ENCODE measurements at regions not wholly inside any gene's neighbourhood (a gene's known extent, or its start where the extent isn't known, plus 50 kb on each side); places are given as distances from the start of the nearest gene placed in this dataset.

DNA sequence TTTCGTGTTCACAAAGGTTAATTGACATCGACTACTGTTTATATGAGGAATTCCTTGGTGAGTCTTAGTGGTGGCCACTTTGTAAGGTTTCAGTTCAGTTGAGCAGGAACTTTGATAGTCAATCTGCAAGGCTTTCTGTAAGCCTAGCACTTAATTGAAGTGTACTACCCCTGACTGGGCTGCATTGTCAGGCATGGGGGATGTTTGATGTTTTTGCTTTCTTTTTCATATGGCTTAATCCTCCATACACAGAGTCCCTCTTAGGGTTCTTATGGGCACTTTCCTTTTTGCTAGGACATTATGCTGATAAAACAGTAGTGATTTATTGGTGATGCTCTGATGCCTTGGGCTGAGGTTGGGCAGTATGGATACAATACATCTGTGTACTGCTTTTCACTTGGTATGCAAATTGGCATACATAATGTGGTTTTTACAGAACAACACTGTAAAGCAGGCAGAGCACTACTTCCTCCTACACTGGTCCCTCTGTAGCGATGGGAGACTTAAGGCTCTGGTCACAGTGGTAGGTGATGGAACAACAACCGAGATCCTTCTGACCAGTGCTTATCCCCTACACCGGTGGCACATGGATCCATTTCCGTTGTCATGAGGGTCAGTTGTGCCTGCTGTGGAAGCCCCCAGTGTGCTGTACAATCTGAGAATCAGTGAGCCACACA, 261.0 kb downstream of the MFSD1 start:
- H3K4me3 ChIP-seq (ENCODE audit: low read depth in 1 of 5, low read length in 5 of 5) = no peak overlapping the region
- no peaks in the 10 kb centered on the region for H3K9me3 ChIP-seq (ENCODE audit: control insufficient read depth in 5 of 5, low read length in 5 of 5)
- H3K36me3 ChIP-seq (ENCODE audit: control insufficient read depth in 5 of 5, insufficient read depth in 5 of 5, low read length in 5 of 5) = no peaks in the 10 kb centered on the region

GRCh38 chr3:159069091-159069490, 267.2 kb downstream of the MFSD1 start, which contains the start of gene IQCJ:
IQCJ (plus strand) TSS chr3:159069319.
- H3K36me3 ChIP-seq (ENCODE audit: control insufficient read depth in 5 of 5, insufficient read depth in 5 of 5, low read length in 5 of 5) = no peaks in the 10 kb centered on the region
- H3K27me3 ChIP-seq (ENCODE audit: control insufficient read depth in 5 of 5, insufficient read depth in 4 of 5, low read length in 5 of 5) = no peaks in the 10 kb centered on the region
- no peak within 1 kb of the TSS for H3K4me3 ChIP-seq (ENCODE audit: low read depth in 1 of 5, low read length in 5 of 5)
- H3K9me3 ChIP-seq (ENCODE audit: control insufficient read depth in 5 of 5, low read length in 5 of 5) = no peaks in the 10 kb centered on the region
- no peaks in the 10 kb centered on the region for H3K4me1 ChIP-seq (ENCODE audit: control insufficient read depth in 5 of 5, insufficient read depth in 5 of 5, low read length in 5 of 5)
- no peak within 1 kb of the TSS for H3K27ac ChIP-seq (ENCODE audit: low read depth, low read length)
- no peak within 1 kb of the TSS for H3K9ac ChIP-seq (ENCODE audit: low read length in 5 of 5)

More for the DNA sequence above, 261.0 kb downstream of the MFSD1 start:
- Histone ChIP-seq H3K27ac (ENCODE audit: low read depth, low read length) (no peak overlapping the region), H3K9ac (ENCODE audit: low read length in 5 of 5) (no peak overlapping the region), H3K4me1 (ENCODE audit: control insufficient read depth in 5 of 5, insufficient read depth in 5 of 5, low read length in 5 of 5) (no peaks in the 10 kb centered on the region), H3K27me3 (ENCODE audit: control insufficient read depth in 5 of 5, insufficient read depth in 4 of 5, low read length in 5 of 5) (no peaks in the 10 kb centered on the region)

GRCh38 chr3:159069866-159070425, 268.1 kb downstream of the MFSD1 start:
- no peaks in the 10 kb centered on the region for H3K4me1 ChIP-seq (ENCODE audit: control insufficient read depth in 5 of 5, insufficient read depth in 5 of 5, low read length in 5 of 5)
- no peak overlapping the region for H3K9ac ChIP-seq (ENCODE audit: low read length in 5 of 5)
- no peaks in the 10 kb centered on the region for H3K9me3 ChIP-seq (ENCODE audit: control insufficient read depth in 5 of 5, low read length in 5 of 5)

GRCh38 chr3:159074756-159075701, 273.2 kb downstream of the MFSD1 start:
- Histone ChIP-seq H3K4me1 (ENCODE audit: control insufficient read depth in 5 of 5, insufficient read depth in 5 of 5, low read length in 5 of 5) (peaks cover 0 to 7% (median 0%) of the 10 kb centered on the region in 5 donors), H3K36me3 (ENCODE audit: control insufficient read depth in 5 of 5, insufficient read depth in 5 of 5, low read length in 5 of 5) (no peaks in the 10 kb centered on the region)

More at GRCh38 chr3:159069866-159070425, 268.1 kb downstream of the MFSD1 start:
- Histone ChIP-seq H3K27me3 (ENCODE audit: control insufficient read depth in 5 of 5, insufficient read depth in 4 of 5, low read length in 5 of 5) (no peaks in the 10 kb centered on the region), H3K36me3 (ENCODE audit: control insufficient read depth in 5 of 5, insufficient read depth in 5 of 5, low read length in 5 of 5) (no peaks in the 10 kb centered on the region), H3K4me3 (ENCODE audit: low read depth in 1 of 5, low read length in 5 of 5) (no peak overlapping the region), H3K27ac (ENCODE audit: low read depth, low read length) (no peak overlapping the region)

GRCh38 chr3:159077860-159078259, 276.0 kb downstream of the MFSD1 start:
- no peaks in the 10 kb centered on the region for H3K27me3 ChIP-seq (ENCODE audit: control insufficient read depth in 5 of 5, insufficient read depth in 4 of 5, low read length in 5 of 5)
- no peak overlapping the region for H3K9ac ChIP-seq (ENCODE audit: low read length in 5 of 5)
- no peak overlapping the region for H3K27ac ChIP-seq (ENCODE audit: low read depth, low read length)
- H3K9me3 ChIP-seq (ENCODE audit: control insufficient read depth in 5 of 5, low read length in 5 of 5) = no peaks in the 10 kb centered on the region
- peaks cover 0 to 7% (median 0%) of the 10 kb centered on the region in 5 donors for H3K4me1 ChIP-seq (ENCODE audit: control insufficient read depth in 5 of 5, insufficient read depth in 5 of 5, low read length in 5 of 5)
- no peak overlapping the region for H3K4me3 ChIP-seq (ENCODE audit: low read depth in 1 of 5, low read length in 5 of 5)
- no peaks in the 10 kb centered on the region for H3K36me3 ChIP-seq (ENCODE audit: control insufficient read depth in 5 of 5, insufficient read depth in 5 of 5, low read length in 5 of 5)

More at GRCh38 chr3:159074756-159075701, 273.2 kb downstream of the MFSD1 start:
- Histone ChIP-seq H3K4me3 (ENCODE audit: low read depth in 1 of 5, low read length in 5 of 5) (no peak overlapping the region), H3K9ac (ENCODE audit: low read length in 5 of 5) (no peak overlapping the region), H3K27me3 (ENCODE audit: control insufficient read depth in 5 of 5, insufficient read depth in 4 of 5, low read length in 5 of 5) (no peaks in the 10 kb centered on the region), H3K9me3 (ENCODE audit: control insufficient read depth in 5 of 5, low read length in 5 of 5) (no peaks in the 10 kb centered on the region), H3K27ac (ENCODE audit: low read depth, low read length) (no peak overlapping the region)

DNA sequence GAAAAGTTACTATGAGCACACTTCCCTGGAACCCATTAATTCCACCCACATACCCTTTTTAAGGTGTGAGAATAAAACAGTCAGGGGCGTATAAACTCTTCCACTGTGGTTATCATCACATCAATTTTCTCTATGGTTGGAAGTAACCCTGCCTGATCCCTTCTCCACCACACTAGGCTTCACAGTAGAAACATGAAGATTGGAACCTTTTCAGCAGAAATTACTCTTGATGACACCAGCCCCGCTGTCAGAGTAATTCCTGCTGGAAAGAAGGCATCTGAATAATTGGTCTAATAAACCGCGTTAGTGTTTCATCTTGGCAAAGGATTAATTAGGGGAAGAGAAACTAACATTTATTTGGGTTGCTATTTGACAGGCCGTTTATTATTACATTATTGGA, 278.4 kb downstream of the MFSD1 start:
- H3K9ac ChIP-seq (ENCODE audit: low read length in 5 of 5) = no peak overlapping the region
- H3K27ac ChIP-seq (ENCODE audit: low read depth, low read length) = no peak overlapping the region
- H3K36me3 ChIP-seq (ENCODE audit: control insufficient read depth in 5 of 5, insufficient read depth in 5 of 5, low read length in 5 of 5) = no peaks in the 10 kb centered on the region
- H3K27me3 ChIP-seq (ENCODE audit: control insufficient read depth in 5 of 5, insufficient read depth in 4 of 5, low read length in 5 of 5) = no peaks in the 10 kb centered on the region
- no peak overlapping the region for H3K4me3 ChIP-seq (ENCODE audit: low read depth in 1 of 5, low read length in 5 of 5)
- H3K9me3 ChIP-seq (ENCODE audit: control insufficient read depth in 5 of 5, low read length in 5 of 5) = peaks cover 0 to 6% (median 0%) of the 10 kb centered on the region in 5 donors
- peaks cover 0 to 7% (median 0%) of the 10 kb centered on the region in 5 donors for H3K4me1 ChIP-seq (ENCODE audit: control insufficient read depth in 5 of 5, insufficient read depth in 5 of 5, low read length in 5 of 5)

GRCh38 chr3:159080821-159081220, 279.0 kb downstream of the MFSD1 start:
- Histone ChIP-seq H3K4me1 (ENCODE audit: control insufficient read depth in 5 of 5, insufficient read depth in 5 of 5, low read length in 5 of 5) (peaks cover 0 to 7% (median 0%) of the 10 kb centered on the region in 5 donors), H3K9me3 (ENCODE audit: control insufficient read depth in 5 of 5, low read length in 5 of 5) (peaks cover 0 to 6% (median 0%) of the 10 kb centered on the region in 5 donors), H3K4me3 (ENCODE audit: low read depth in 1 of 5, low read length in 5 of 5) (no peak overlapping the region), H3K36me3 (ENCODE audit: control insufficient read depth in 5 of 5, insufficient read depth in 5 of 5, low read length in 5 of 5) (no peaks in the 10 kb centered on the region), H3K9ac (ENCODE audit: low read length in 5 of 5) (no peak overlapping the region), H3K27ac (ENCODE audit: low read depth, low read length) (no peak overlapping the region), H3K27me3 (ENCODE audit: control insufficient read depth in 5 of 5, insufficient read depth in 4 of 5, low read length in 5 of 5) (no peaks in the 10 kb centered on the region)

GRCh38 chr3:159082519-159082918, 280.7 kb downstream of the MFSD1 start:
- no peak overlapping the region for H3K4me3 ChIP-seq (ENCODE audit: low read depth in 1 of 5, low read length in 5 of 5)
- H3K4me1 ChIP-seq (ENCODE audit: control insufficient read depth in 5 of 5, insufficient read depth in 5 of 5, low read length in 5 of 5) = peaks cover 0 to 7% (median 0%) of the 10 kb centered on the region in 5 donors
- no peak overlapping the region for H3K27ac ChIP-seq (ENCODE audit: low read depth, low read length)
- no peaks in the 10 kb centered on the region for H3K36me3 ChIP-seq (ENCODE audit: control insufficient read depth in 5 of 5, insufficient read depth in 5 of 5, low read length in 5 of 5)
- H3K27me3 ChIP-seq (ENCODE audit: control insufficient read depth in 5 of 5, insufficient read depth in 4 of 5, low read length in 5 of 5) = no peaks in the 10 kb centered on the region
- H3K9me3 ChIP-seq (ENCODE audit: control insufficient read depth in 5 of 5, low read length in 5 of 5) = peaks cover 0 to 6% (median 0%) of the 10 kb centered on the region in 5 donors
- H3K9ac ChIP-seq (ENCODE audit: low read length in 5 of 5) = no peak overlapping the region

GRCh38 chr3:159091936-159092335, 290.1 kb downstream of the MFSD1 start:
- H3K4me1 ChIP-seq (ENCODE audit: control insufficient read depth in 5 of 5, insufficient read depth in 5 of 5, low read length in 5 of 5) = no peaks in the 10 kb centered on the region
- H3K27me3 ChIP-seq (ENCODE audit: control insufficient read depth in 5 of 5, insufficient read depth in 4 of 5, low read length in 5 of 5) = no peaks in the 10 kb centered on the region
- no peaks in the 10 kb centered on the region for H3K9me3 ChIP-seq (ENCODE audit: control insufficient read depth in 5 of 5, low read length in 5 of 5)
- H3K27ac ChIP-seq (ENCODE audit: low read depth, low read length) = no peak overlapping the region
- no peak overlapping the region for H3K9ac ChIP-seq (ENCODE audit: low read length in 5 of 5)
- H3K4me3 ChIP-seq (ENCODE audit: low read depth in 1 of 5, low read length in 5 of 5) = no peak overlapping the region
- H3K36me3 ChIP-seq (ENCODE audit: control insufficient read depth in 5 of 5, insufficient read depth in 5 of 5, low read length in 5 of 5) = no peaks in the 10 kb centered on the region

GRCh38 chr3:159102001-159102400, 300.1 kb downstream of the MFSD1 start:
- no peak overlapping the region for H3K9ac ChIP-seq (ENCODE audit: low read length in 5 of 5)
- no peaks in the 10 kb centered on the region for H3K36me3 ChIP-seq (ENCODE audit: control insufficient read depth in 5 of 5, insufficient read depth in 5 of 5, low read length in 5 of 5)
- H3K27ac ChIP-seq (ENCODE audit: low read depth, low read length) = no peak overlapping the region
- no peaks in the 10 kb centered on the region for H3K4me1 ChIP-seq (ENCODE audit: control insufficient read depth in 5 of 5, insufficient read depth in 5 of 5, low read length in 5 of 5)
- peaks cover 0 to 3% (median 0%) of the 10 kb centered on the region in 5 donors for H3K9me3 ChIP-seq (ENCODE audit: control insufficient read depth in 5 of 5, low read length in 5 of 5)
- H3K27me3 ChIP-seq (ENCODE audit: control insufficient read depth in 5 of 5, insufficient read depth in 4 of 5, low read length in 5 of 5) = no peaks in the 10 kb centered on the region
- no peak overlapping the region for H3K4me3 ChIP-seq (ENCODE audit: low read depth in 1 of 5, low read length in 5 of 5)
